IMR-90 (cell line): ENCODE measurements at regions not wholly inside any gene's neighbourhood (a gene's known extent, or its start where the extent isn't known, plus 50 kb on each side); places are given as distances from the start of the nearest gene placed in this dataset.

Source experiments
- ATAC-seq: fragments of 200-7000 bp; cut with Tn5 transposase; 2 replicates; pipeline ENCODE4 v1.9.1; 2020; ENCODE audit warnings: low read depth, mild to moderate bottlenecking, moderate library complexity
- BruUV-seq: library from RNA; stranded (reverse); fragments of 400-500 nt; replicated peaks from 2 replicates; lab custom pipeline; 2021; lab: Mats Ljungman, UMichigan
- CTCF ChIA-PET: fragments of 300-600 bp; formaldehyde crosslinking; extraction: SDS; loops from one replicate; lab custom pipeline; 2021; ENCODE audit warnings: antibody characterized with exemption; lab: Yijun Ruan, JAX
- POLR2A ChIA-PET: fragments of 300-600 bp; sonication (Branson Sonifier 250); formaldehyde crosslinking; loops from one replicate; lab custom pipeline; 2022; ENCODE audit warnings: antibody characterized with exemption; ENCODE audit not compliant: unreplicated experiment; lab: Charles Lee
- DNase-seq: peaks from one replicate; pipeline ENCODE4 v3.0.0; 2013
- H2AFZ ChIP-seq: replicated peaks from 2 replicates; pipeline ENCODE3; 2013; ENCODE audit warnings: low read length, mild to moderate bottlenecking; ENCODE audit not compliant: poor library complexity
- H2AK5ac ChIP-seq: 2 replicates; pipeline ENCODE4 v1.6.1; 2013; ENCODE audit warnings: low read depth, low read length, inconsistent platforms
- H2AK9ac ChIP-seq: replicated peaks from 2 replicates; pipeline ENCODE3; 2013; ENCODE audit warnings: mild to moderate bottlenecking, low read depth, low read length, moderate library complexity; ENCODE audit not compliant: poor library complexity
- H2BK120ac ChIP-seq: 2 replicates; pipeline ENCODE4 v1.6.1; 2013; ENCODE audit warnings: low read depth, low read length, inconsistent platforms
- H2BK15ac ChIP-seq: 3 replicates; pipeline ENCODE4 v1.6.1; 2013; ENCODE audit warnings: low read depth, low read length, inconsistent platforms
- H2BK20ac ChIP-seq: 2 replicates; pipeline ENCODE4 v1.6.1; 2013; ENCODE audit warnings: low read depth, mild to moderate bottlenecking, inconsistent platforms, low read length, moderate library complexity
- H2BK5ac ChIP-seq: 2 replicates; pipeline ENCODE4 v1.6.1; 2013; ENCODE audit warnings: mild to moderate bottlenecking, low read depth, low read length, inconsistent platforms; ENCODE audit not compliant: poor library complexity, severe bottlenecking
- H3K14ac ChIP-seq: replicated peaks from 2 replicates; pipeline ENCODE4 v1.6.1; 2013; ENCODE audit warnings: low read depth, low read length, inconsistent platforms
- H3K18ac ChIP-seq: 2 replicates; pipeline ENCODE4 v1.6.1; 2013; ENCODE audit warnings: low read depth, low read length, control low read depth
- H3K23ac ChIP-seq: 2 replicates; pipeline ENCODE4 v1.6.1; 2013; ENCODE audit warnings: low read depth, low read length, inconsistent platforms
- H3K27ac ChIP-seq: 2 replicates; pipeline ENCODE4 v1.5.1; 2013; ENCODE audit warnings: mild to moderate bottlenecking, control low read depth, low read length; ENCODE audit not compliant: insufficient read depth
- H3K27me3 ChIP-seq: 2 replicates; pipeline ENCODE4 v1.6.1; 2013; ENCODE audit warnings: low read length; ENCODE audit not compliant: control insufficient read depth, insufficient read depth
- H3K36me3 ChIP-seq: 2 replicates; pipeline ENCODE4 v1.6.1; 2013; ENCODE audit warnings: low read length, mixed read lengths; ENCODE audit not compliant: control insufficient read depth, insufficient read depth
- H3K4ac ChIP-seq: 2 replicates; pipeline ENCODE4 v1.6.1; 2013; ENCODE audit warnings: low read depth, low read length, inconsistent platforms
- H3K4me1 ChIP-seq: 2 replicates; pipeline ENCODE4 v1.6.1; 2013; ENCODE audit warnings: low read length, mixed read lengths; ENCODE audit not compliant: control insufficient read depth, insufficient read depth
- H3K4me2 ChIP-seq: 2 replicates; pipeline ENCODE4 v1.6.1; 2013; ENCODE audit warnings: low read depth, mild to moderate bottlenecking, control low read depth, low read length, moderate library complexity
- H3K4me3 ChIP-seq: 2 replicates; pipeline ENCODE4 v1.5.1; 2013; ENCODE audit warnings: low read depth, mild to moderate bottlenecking, control low read depth, low read length, moderate library complexity; ENCODE audit not compliant: insufficient read depth
- H3K56ac ChIP-seq: 2 replicates; pipeline ENCODE4 v1.6.1; 2013; ENCODE audit warnings: low read length, inconsistent platforms; ENCODE audit not compliant: insufficient read depth; ENCODE audit errors: extremely low read depth
- H3K79me1 ChIP-seq, 2 experiments: 2 replicates each; pipeline ENCODE4 v1.6.1; 2013; ENCODE audit warnings: low read length in 2 of 2, inconsistent platforms in 1 of 2, low read depth in 1 of 2
- H3K9ac ChIP-seq: 2 replicates; pipeline ENCODE4 v1.6.1; 2013; ENCODE audit warnings: low read depth, low read length, control low read depth
- H3K9me1 ChIP-seq: 2 replicates; pipeline ENCODE4 v1.6.1; 2013; ENCODE audit warnings: low read length, inconsistent platforms; ENCODE audit not compliant: insufficient read depth
- H3K9me3 ChIP-seq: 2 replicates; pipeline ENCODE4 v1.6.1; 2013; ENCODE audit warnings: low read length; ENCODE audit not compliant: control insufficient read depth, insufficient read depth
- H4K20me1 ChIP-seq: 2 replicates; pipeline ENCODE4 v1.6.1; 2013; ENCODE audit warnings: low read length, inconsistent platforms; ENCODE audit not compliant: insufficient read depth
- H4K5ac ChIP-seq: 2 replicates; pipeline ENCODE4 v1.6.1; 2013; ENCODE audit warnings: mild to moderate bottlenecking, low read depth, low read length, control low read depth
- H4K8ac ChIP-seq, 2 experiments: 2 replicates each; pipeline ENCODE4 v1.6.1; 2013; ENCODE audit warnings: low read depth in 2 of 2, low read length in 2 of 2, control low read depth in 1 of 2, inconsistent platforms in 1 of 2
- H4K91ac ChIP-seq: 2 replicates; pipeline ENCODE4 v1.6.1; 2013; ENCODE audit warnings: low read depth, low read length, inconsistent platforms; ENCODE audit not compliant: insufficient read depth
- CEBPB ChIP-seq: IDR thresholded peaks from 2 replicates; pipeline ENCODE4 v1.6.1; 2012; ENCODE audit warnings: low read depth, low read length, improper control_type of control experiment
- CHD1 ChIP-seq: IDR thresholded peaks from 2 replicates; pipeline ENCODE4 v1.6.1; 2012; ENCODE audit warnings: low read depth, low read length, improper control_type of control experiment
- MAZ ChIP-seq: IDR thresholded peaks from 2 replicates; pipeline ENCODE4 v1.6.1; 2012; ENCODE audit warnings: low read depth, mild to moderate bottlenecking, low read length, improper control_type of control experiment, moderate library complexity, borderline replicate concordance
- MXI1 ChIP-seq: IDR thresholded peaks from 2 replicates; pipeline ENCODE4 v1.6.1; 2012; ENCODE audit warnings: low read depth, mild to moderate bottlenecking, low read length, moderate library complexity, borderline replicate concordance
- WGBS, 2 experiments: methylation state at CpG; one replicate each; pipeline versions ENCODE4 v1.1.5 to v1.1.7; 2013; ENCODE audit warnings: missing lambda C conversion rate in 2 of 2; ENCODE audit not compliant: insufficient read length in 1 of 2; ENCODE audit errors: extremely low coverage in 2 of 2; 5-methylcytosine and 5-hydroxymethylcytosine counted together
- dilution Hi-C: fragments of 300-500 bp; cut with HindIII; formaldehyde crosslinking; loops from one replicate; pipeline ENCODE4 v1.14.3; 2018; ENCODE audit warnings: low sequenced_read_pairs; ENCODE audit not compliant: unreplicated experiment
- in situ Hi-C: fragments of 300-500 bp; cut with MboI; formaldehyde crosslinking; loops from 3 replicates; pipeline ENCODE4 v1.14.3; 2019; ENCODE audit warnings: low sequenced_read_pairs, inconsistent platforms, mixed read lengths
- intact Hi-C: fragments of 100-400 bp; cut with micrococcal nuclease; formaldehyde crosslinking; loops from 2 replicates; pipeline ENCODE4 v1.10.0; 2022
- TF ChIP-seq, protein P1 (sequence below): fragments of 150-350 bp; IDR thresholded peaks from 2 replicates; pipeline ENCODE4 v1.6.1; 2017; ENCODE audit warnings: mild to moderate bottlenecking, antibody characterized with exemption, low read length, low read depth

DNA sequence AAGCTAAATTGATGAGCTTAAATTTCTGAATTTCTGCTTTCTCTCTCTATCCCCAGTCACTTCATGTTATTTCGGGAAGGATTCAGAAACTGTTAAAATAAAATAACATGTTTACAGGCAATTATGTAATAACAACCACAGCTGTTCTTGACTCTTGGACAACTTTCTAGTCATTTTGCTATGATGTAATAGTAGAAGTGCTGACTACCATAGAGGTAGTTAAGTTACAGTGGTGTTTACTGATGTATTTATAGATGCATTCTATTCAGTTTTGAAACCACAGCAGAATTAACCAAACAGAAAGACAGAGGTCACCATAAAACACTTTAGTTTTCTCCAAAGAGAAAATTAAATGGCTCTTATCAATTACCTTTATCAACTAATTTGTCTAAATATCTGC is 1292.0 kb upstream of the CHAC2 start:
- no peak overlapping the region for H4K5ac ChIP-seq
- ATAC-seq: no peak
- no peak overlapping the region for H2BK15ac ChIP-seq
- TF ChIP-seq MAZ (no peak), CEBPB (peak; percentile 41; the same call in 1 of the 2 replicates), CHD1 (no peak), MXI1 (no peak)
- TF ChIP-seq, protein P1, sequence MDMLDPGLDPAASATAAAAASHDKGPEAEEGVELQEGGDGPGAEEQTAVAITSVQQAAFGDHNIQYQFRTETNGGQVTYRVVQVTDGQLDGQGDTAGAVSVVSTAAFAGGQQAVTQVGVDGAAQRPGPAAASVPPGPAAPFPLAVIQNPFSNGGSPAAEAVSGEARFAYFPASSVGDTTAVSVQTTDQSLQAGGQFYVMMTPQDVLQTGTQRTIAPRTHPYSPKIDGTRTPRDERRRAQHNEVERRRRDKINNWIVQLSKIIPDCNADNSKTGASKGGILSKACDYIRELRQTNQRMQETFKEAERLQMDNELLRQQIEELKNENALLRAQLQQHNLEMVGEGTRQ: no peak
- dilution Hi-C loops: no loop called here
- H3K27me3 ChIP-seq: no peaks in the 10 kb centered on the region
- H3K9me1 ChIP-seq: no peaks in the 10 kb centered on the region
- peak; percentile 12 for DNase-seq
- no peak overlapping the region for H4K8ac ChIP-seq
- H2AK5ac ChIP-seq: no peak overlapping the region
- in situ Hi-C loops: no loop called here
- no peak overlapping the region for H2AK9ac ChIP-seq
- no peaks in the 10 kb centered on the region for H3K79me1 ChIP-seq
- H3K18ac ChIP-seq: no peak overlapping the region
- no peak overlapping the region for H4K91ac ChIP-seq
- CTCF ChIA-PET: no interaction called here
- intact Hi-C loops: no loop called here
- no peak overlapping the region for H3K14ac ChIP-seq
- H2BK120ac ChIP-seq: no peak overlapping the region
- no peak overlapping the region for H3K4me2 ChIP-seq
- no peak overlapping the region for H3K4ac ChIP-seq
- no peaks in the 10 kb centered on the region for H3K36me3 ChIP-seq
- no peak overlapping the region for H2AFZ ChIP-seq
- H3K4me1 ChIP-seq: no peaks in the 10 kb centered on the region
- WGBS, 2 experiments: no CpG with 5 or more reads among the region's 1 CpG
- no peaks in the 10 kb centered on the region for H4K20me1 ChIP-seq
- H3K4me3 ChIP-seq: no peak overlapping the region
- H2BK5ac ChIP-seq: no peak overlapping the region
- no peaks in the 10 kb centered on the region for H3K9me3 ChIP-seq
- POLR2A ChIA-PET: no interaction called here
- BruUV-seq: no TSS peak
- no peak overlapping the region for H2BK20ac ChIP-seq
- H3K23ac ChIP-seq: no peak overlapping the region
- no peak overlapping the region for H3K27ac ChIP-seq
- H3K9ac ChIP-seq: no peak overlapping the region
- no peak overlapping the region for H3K56ac ChIP-seq
